ENCODE measurements at regions not wholly inside any gene's neighbourhood (a gene's known extent, or its start where the extent isn't known, plus 50 kb on each side); places are given as distances from the start of the nearest gene placed in this dataset.

DNA sequence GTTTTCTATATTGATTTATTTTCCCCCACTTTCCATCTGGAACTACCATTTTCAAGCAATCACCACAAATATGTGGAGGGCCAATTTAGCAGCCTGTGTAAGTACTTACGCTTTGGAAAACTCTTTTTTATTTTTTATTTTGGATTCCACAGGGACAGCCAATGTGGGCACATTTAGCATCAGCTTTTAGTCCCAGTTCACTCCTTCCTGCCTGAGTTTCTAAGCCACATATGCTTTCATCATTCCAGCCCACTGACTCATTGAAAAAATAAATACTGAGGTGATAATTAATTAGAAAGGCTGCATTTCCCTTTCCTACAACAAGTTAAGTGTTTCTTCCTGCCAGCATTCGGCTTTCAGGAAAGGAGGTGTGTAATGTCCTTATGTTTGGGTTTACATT is 76.8 kb downstream of the TMEM167A start:
- TF ChIP-seq, protein P1, sequence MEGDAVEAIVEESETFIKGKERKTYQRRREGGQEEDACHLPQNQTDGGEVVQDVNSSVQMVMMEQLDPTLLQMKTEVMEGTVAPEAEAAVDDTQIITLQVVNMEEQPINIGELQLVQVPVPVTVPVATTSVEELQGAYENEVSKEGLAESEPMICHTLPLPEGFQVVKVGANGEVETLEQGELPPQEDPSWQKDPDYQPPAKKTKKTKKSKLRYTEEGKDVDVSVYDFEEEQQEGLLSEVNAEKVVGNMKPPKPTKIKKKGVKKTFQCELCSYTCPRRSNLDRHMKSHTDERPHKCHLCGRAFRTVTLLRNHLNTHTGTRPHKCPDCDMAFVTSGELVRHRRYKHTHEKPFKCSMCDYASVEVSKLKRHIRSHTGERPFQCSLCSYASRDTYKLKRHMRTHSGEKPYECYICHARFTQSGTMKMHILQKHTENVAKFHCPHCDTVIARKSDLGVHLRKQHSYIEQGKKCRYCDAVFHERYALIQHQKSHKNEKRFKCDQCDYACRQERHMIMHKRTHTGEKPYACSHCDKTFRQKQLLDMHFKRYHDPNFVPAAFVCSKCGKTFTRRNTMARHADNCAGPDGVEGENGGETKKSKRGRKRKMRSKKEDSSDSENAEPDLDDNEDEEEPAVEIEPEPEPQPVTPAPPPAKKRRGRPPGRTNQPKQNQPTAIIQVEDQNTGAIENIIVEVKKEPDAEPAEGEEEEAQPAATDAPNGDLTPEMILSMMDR (conservative IDR thresholded peaks at IDR 0.05; ENCODE audit: low read depth, low read length) = no peak
- no peak for TF ChIP-seq EZH2 (IDR thresholded peaks at IDR 0.05; ENCODE audit: borderline replicate concordance, low read depth, low read length, poor library complexity, severe bottlenecking)

Measured in A673 (cell line).